Glutamatergic neuron (in vitro differentiated cells): ENCODE measurements at regions not wholly inside any gene's neighbourhood (a gene's known extent, or its start where the extent isn't known, plus 50 kb on each side); places are given as distances from the start of the nearest gene placed in this dataset.

Source experiments
- DNase-seq: peaks from one replicate; pipeline ENCODE4 v3.0.0; 2022
- H3K27ac Mint-ChIP-seq: one replicate; pipeline ENCODE4 v1.8.0; 2020; ENCODE audit warnings: mild to moderate bottlenecking, mixed read lengths, inconsistent platforms; ENCODE audit not compliant: unreplicated experiment
- H3K27me3 Mint-ChIP-seq: one replicate; pipeline ENCODE4 v1.8.0; 2020; ENCODE audit warnings: mild to moderate bottlenecking, moderate library complexity, mixed read lengths, inconsistent platforms; ENCODE audit not compliant: unreplicated experiment
- H3K36me3 Mint-ChIP-seq: one replicate; pipeline ENCODE4 v1.8.0; 2020; ENCODE audit warnings: mild to moderate bottlenecking, mixed read lengths, inconsistent platforms; ENCODE audit not compliant: unreplicated experiment
- H3K4me1 Mint-ChIP-seq: one replicate; pipeline ENCODE4 v1.8.0; 2020; ENCODE audit warnings: mild to moderate bottlenecking, low read depth, mixed read lengths, inconsistent platforms; ENCODE audit not compliant: unreplicated experiment
- H3K4me3 Mint-ChIP-seq: one replicate; pipeline ENCODE4 v1.8.0; 2020; ENCODE audit warnings: mild to moderate bottlenecking, mixed read lengths, inconsistent platforms; ENCODE audit not compliant: unreplicated experiment
- H3K9me3 Mint-ChIP-seq: one replicate; pipeline ENCODE4 v1.8.0; 2020; ENCODE audit warnings: mild to moderate bottlenecking, moderate library complexity, mixed read lengths, inconsistent platforms; ENCODE audit not compliant: unreplicated experiment
- TF ChIP-seq, protein P1 (sequence below): fragments of 200-600 bp; sonication (generic); IDR thresholded peaks from one replicate; pipeline ENCODE4 v1.5.0; 2021; ENCODE audit not compliant: partially characterized antibody, unreplicated experiment

DNA sequence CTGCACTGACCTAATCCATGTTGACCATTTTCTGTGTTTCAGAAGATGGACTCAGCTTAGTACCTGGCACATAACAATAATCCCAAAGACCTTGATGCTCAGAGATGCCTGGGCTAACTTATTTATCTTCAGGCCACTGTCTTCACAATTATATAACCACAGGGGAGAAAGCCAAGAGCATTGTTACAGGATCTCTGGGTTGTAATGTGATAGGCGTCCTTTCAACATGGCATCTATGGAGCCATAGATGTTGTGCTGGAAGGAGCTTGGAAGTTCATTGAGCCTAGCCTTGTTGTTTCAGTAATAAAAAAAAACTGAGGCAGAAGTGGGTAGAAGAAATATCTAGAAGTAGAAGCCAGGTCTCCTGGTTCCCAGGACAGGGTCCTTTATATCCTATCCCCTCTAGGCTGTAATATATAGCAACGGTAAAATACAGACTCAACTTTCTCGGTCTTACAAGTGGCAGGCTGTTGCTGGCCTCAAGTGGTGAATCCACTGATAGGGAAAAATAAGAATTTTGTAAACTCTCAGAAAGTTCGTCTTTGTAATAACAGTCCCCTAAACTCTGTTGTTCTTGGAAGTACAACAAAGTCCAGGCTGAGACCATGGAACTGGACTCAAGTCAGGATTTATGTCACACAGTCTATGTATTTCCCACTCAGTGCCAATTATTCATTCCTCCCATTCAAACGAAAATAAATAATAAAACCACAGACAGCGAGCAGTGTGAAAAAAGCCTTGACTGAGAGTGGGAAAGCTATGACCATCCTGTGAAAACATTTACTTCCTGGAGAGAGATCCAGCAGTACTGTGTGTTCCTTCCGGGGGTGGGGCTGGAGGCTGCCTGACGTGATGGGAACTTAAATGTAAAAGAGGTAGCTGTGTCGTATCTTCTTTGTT is 277.6 kb downstream of the REEP3 start:
- Mint-ChIP-seq H3K4me1 (peaks cover 7% of the 10 kb centered on the region), H3K4me3 (no peak overlapping the region), H3K9me3 (peaks cover 4% of the 10 kb centered on the region), H3K36me3 (no peaks in the 10 kb centered on the region), H3K27ac (no peak overlapping the region), H3K27me3 (no peaks in the 10 kb centered on the region)
- no peak for DNase-seq
- TF ChIP-seq, protein P1, sequence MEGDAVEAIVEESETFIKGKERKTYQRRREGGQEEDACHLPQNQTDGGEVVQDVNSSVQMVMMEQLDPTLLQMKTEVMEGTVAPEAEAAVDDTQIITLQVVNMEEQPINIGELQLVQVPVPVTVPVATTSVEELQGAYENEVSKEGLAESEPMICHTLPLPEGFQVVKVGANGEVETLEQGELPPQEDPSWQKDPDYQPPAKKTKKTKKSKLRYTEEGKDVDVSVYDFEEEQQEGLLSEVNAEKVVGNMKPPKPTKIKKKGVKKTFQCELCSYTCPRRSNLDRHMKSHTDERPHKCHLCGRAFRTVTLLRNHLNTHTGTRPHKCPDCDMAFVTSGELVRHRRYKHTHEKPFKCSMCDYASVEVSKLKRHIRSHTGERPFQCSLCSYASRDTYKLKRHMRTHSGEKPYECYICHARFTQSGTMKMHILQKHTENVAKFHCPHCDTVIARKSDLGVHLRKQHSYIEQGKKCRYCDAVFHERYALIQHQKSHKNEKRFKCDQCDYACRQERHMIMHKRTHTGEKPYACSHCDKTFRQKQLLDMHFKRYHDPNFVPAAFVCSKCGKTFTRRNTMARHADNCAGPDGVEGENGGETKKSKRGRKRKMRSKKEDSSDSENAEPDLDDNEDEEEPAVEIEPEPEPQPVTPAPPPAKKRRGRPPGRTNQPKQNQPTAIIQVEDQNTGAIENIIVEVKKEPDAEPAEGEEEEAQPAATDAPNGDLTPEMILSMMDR, result no peak

DNA sequence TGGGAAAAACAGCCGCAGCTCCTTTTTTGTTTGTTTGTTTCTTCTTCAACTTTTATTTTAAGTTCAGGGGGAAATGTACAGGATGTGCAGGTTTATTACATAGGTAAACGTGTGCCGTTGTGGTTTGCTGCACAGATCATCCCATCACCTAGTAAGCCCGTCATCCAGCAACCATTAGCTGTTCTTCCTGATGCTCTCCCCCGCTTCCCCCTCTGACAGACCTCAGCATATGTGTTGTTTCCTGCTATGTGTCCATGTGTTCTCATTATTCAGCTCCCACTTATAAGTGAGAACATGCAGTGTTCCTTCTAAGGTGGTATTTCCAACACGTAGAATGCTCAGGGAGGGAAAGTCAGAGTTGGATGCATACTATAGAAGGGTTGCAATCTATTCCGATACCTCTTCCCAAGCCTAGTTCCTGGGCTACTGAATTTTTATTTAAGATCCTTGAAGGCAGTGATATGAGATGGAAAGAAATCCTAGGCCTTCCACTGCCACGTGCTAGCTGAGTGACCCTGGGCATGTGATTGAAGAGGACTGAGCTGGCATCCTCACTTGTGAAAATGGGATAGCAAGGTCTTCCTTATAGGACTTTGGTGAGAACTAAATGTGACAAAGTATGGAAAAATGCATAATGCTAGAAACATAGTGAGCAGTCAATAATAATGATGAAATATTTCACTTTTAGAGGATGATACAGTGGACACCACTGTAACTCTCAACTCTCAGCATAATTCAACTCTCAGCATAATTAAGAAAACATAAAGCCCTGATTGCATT is 278.5 kb downstream of the REEP3 start:
- H3K36me3 Mint-ChIP-seq, result no peaks in the 10 kb centered on the region
- TF ChIP-seq, protein P1, result no peak
- peaks cover 4% of the 10 kb centered on the region for H3K9me3 Mint-ChIP-seq
- no peaks in the 10 kb centered on the region for H3K27me3 Mint-ChIP-seq
- no peak for DNase-seq
- H3K4me3 Mint-ChIP-seq, result no peak overlapping the region
- no peak overlapping the region for H3K27ac Mint-ChIP-seq
- peaks cover 7% of the 10 kb centered on the region for H3K4me1 Mint-ChIP-seq

DNA sequence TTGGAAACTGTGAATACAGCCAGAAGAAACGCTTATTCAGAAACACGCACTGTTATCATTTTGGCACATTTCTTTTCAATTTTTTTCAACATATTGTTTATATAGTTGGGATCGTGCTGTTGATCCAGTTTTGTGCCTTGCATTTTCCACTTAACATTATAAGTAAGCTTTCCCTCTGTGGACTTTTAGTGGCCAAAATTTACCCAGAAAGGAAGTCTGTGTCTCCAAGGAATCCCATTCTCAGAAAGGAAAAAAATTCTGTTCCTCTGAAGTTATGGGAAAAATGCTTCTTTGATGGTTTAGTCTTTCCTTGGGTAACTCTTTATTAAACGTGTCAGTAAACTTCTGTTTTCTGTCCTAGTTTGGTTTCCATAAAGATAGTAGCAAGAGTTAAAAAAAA is 280.0 kb downstream of the REEP3 start:
- DNase-seq, result no peak
- Mint-ChIP-seq H3K27ac (no peak overlapping the region), H3K4me3 (no peak overlapping the region), H3K36me3 (no peaks in the 10 kb centered on the region), H3K9me3 (peaks cover 4% of the 10 kb centered on the region), H3K4me1 (peaks cover 7% of the 10 kb centered on the region), H3K27me3 (no peaks in the 10 kb centered on the region)
- TF ChIP-seq, protein P1, result no peak

DNA sequence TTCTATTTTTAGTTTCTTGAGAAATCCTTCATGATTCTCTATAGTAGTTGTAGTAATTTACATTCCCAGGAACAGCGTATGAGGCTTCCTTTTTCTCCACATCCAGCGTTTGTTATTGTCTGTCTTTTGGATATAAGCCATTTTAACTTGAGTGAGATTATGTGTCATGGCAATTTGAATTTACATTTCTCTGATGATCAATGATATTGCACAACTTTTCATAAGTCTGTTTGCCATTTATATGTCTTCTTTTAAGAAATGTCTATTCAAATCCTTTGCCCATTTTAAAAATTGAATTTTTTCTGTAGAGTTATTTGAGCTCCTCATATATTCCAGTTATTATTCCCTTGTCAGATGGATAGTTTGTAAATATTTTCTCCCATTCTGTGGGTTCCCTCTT is 285.1 kb downstream of the REEP3 start:
- TF ChIP-seq, protein P1, result no peak

More for the DNA sequence above, 285.1 kb downstream of the REEP3 start:
- H3K27ac Mint-ChIP-seq, result no peak overlapping the region
- no peaks in the 10 kb centered on the region for H3K36me3 Mint-ChIP-seq
- H3K9me3 Mint-ChIP-seq, result peaks cover 3% of the 10 kb centered on the region
- no peak for DNase-seq
- H3K27me3 Mint-ChIP-seq, result no peaks in the 10 kb centered on the region
- H3K4me3 Mint-ChIP-seq, result no peak overlapping the region
- H3K4me1 Mint-ChIP-seq, result no peaks in the 10 kb centered on the region
